Ovary (tissue), 7 donors: ENCODE measurements at regions not wholly inside any gene's neighbourhood (a gene's known extent, or its start where the extent isn't known, plus 50 kb on each side); places are given as distances from the start of the nearest gene placed in this dataset.

ENCODE experiments used
- DNase-seq, 5 donors: peaks; one replicate each; pipeline ENCODE4 v3.0.0-alpha.2; 2019 to 2020
- H3K27ac ChIP-seq, 2 donors: fragments of 200-600 bp; one replicate each; pipeline versions ENCODE4 v1.5.1 to v1.8.0; 2019 to 2022
- H3K27me3 ChIP-seq: fragments of 200-600 bp; one replicate; pipeline ENCODE4 v1.8.0; 2022
- H3K36me3 ChIP-seq: fragments of 200-600 bp; sonication (generic); one replicate; pipeline ENCODE4 v1.5.1; 2019
- H3K4me1 ChIP-seq: one replicate; pipeline ENCODE4 v1.8.1; 2013; ENCODE audit warnings: mild to moderate bottlenecking, moderate library complexity; ENCODE audit not compliant: insufficient read depth
- H3K4me3 ChIP-seq: fragments of 200-600 bp; sonication (generic); one replicate; pipeline ENCODE4 v1.5.1; 2017
- H3K9me3 ChIP-seq, 2 donors: fragments of 200-600 bp in 1 of 2; sonication (generic) in 1 of 2; one replicate each; pipeline versions ENCODE4 v1.5.1 to v1.8.1; 2013 to 2019; ENCODE audit warnings: mild to moderate bottlenecking in 1 of 2, moderate library complexity in 1 of 2
- CTCF ChIP-seq, 3 donors: fragments of 450-650 bp in 2 of 3; fragments of 200-600 bp in 1 of 3; IDR thresholded peaks; one replicate each; pipeline versions ENCODE4 v1.5.1 to v1.8.0; 2016 to 2022; ENCODE audit warnings: antibody characterized with exemption in 3 of 3, mild to moderate bottlenecking in 1 of 3
- EP300 ChIP-seq: sonication (generic); formaldehyde crosslinking; IDR thresholded peaks from one replicate; pipeline ENCODE4 v1.6.1; 2017; ENCODE audit warnings: antibody characterized with exemption
- POLR2A ChIP-seq: fragments of 450-650 bp; IDR thresholded peaks from one replicate; pipeline ENCODE4 v1.6.1; 2017; ENCODE audit warnings: antibody characterized with exemption, mild to moderate bottlenecking, moderate library complexity
- WGBS, 3 donors: extraction: QIAGEN DNeasy Blood & Tissue Kit in 1 of 3; methylation state at CpG; one replicate each; pipeline versions ENCODE4 v1.1.5 to v1.1.7; 2013 to 2017; 5-methylcytosine and 5-hydroxymethylcytosine counted together
- intact Hi-C, 4 donors: fragments of 100-400 bp; cut with DNase I; formaldehyde crosslinking; loops; one replicate each; pipeline versions ENCODE4 v1.11.0 to v1.15.1; 2022 to 2023
- donor health status: DM: no; HTN: no; CAD: no; lungs with moderate emphysema.
- donor health status: DM: no; HTN: no; CAD: no.
- donor health status: Bipolar disorder and iron deficiency.
- donor health status: DM: no; HTN: no; CAD: no.
- donor health status: DM: yes; HTN: yes; CAD: no.

- no peaks in the 10 kb centered on the region for H3K4me1 ChIP-seq
- DNase-seq = no peak
- 93 to 98% (median 97%) methylated on average over 2 of the region's 2 CpGs for WGBS, 3 donors
- no peak overlapping the region for H3K27ac ChIP-seq
- H3K27me3 ChIP-seq = no peaks in the 10 kb centered on the region
- H3K9me3 ChIP-seq = no peaks in the 10 kb centered on the region
- no peak overlapping the region for H3K4me3 ChIP-seq
- no peaks in the 10 kb centered on the region for H3K36me3 ChIP-seq
- no peak for TF ChIP-seq EP300
- no peak for TF ChIP-seq CTCF (IDR thresholded peaks at IDR 0.05)
- no peak for TF ChIP-seq POLR2A
- intact Hi-C loops = no loop called here
Observed at GRCh38 chr3:28923994-28924393, 356.9 kb upstream of the RBMS3 start.

- Histone ChIP-seq H3K4me1 (no peaks in the 10 kb centered on the region), H3K27me3 (no peaks in the 10 kb centered on the region), H3K4me3 (no peak overlapping the region), H3K27ac (no peak overlapping the region), H3K36me3 (no peaks in the 10 kb centered on the region), H3K9me3 (no peaks in the 10 kb centered on the region)
- no peak for DNase-seq
- TF ChIP-seq POLR2A = no peak
- no peak for TF ChIP-seq CTCF (IDR thresholded peaks at IDR 0.05)
- TF ChIP-seq EP300 = no peak
- WGBS, 3 donors = 92 to 96% (median 95%) methylated on average over 1 of the region's 1 CpG
- intact Hi-C loops = no loop called here
Observed at GRCh38 chr3:28924744-28925360, 356.0 kb upstream of the RBMS3 start.

- 86 to 90% (median 88%) methylated on average over 4 of the region's 4 CpGs for WGBS, 3 donors
- no peaks in the 10 kb centered on the region for H3K27me3 ChIP-seq
- intact Hi-C loops = no loop called here
- no peaks in the 10 kb centered on the region for H3K36me3 ChIP-seq
- TF ChIP-seq CTCF (IDR thresholded peaks at IDR 0.05) = no peak
- TF ChIP-seq POLR2A = no peak
- TF ChIP-seq EP300 = no peak
- no peak overlapping the region for H3K4me3 ChIP-seq
- no peak for DNase-seq
- no peaks in the 10 kb centered on the region for H3K9me3 ChIP-seq
- H3K27ac ChIP-seq = no peak overlapping the region
- no peaks in the 10 kb centered on the region for H3K4me1 ChIP-seq
Observed at GRCh38 chr3:28933337-28933736, 347.5 kb upstream of the RBMS3 start.

DNA sequence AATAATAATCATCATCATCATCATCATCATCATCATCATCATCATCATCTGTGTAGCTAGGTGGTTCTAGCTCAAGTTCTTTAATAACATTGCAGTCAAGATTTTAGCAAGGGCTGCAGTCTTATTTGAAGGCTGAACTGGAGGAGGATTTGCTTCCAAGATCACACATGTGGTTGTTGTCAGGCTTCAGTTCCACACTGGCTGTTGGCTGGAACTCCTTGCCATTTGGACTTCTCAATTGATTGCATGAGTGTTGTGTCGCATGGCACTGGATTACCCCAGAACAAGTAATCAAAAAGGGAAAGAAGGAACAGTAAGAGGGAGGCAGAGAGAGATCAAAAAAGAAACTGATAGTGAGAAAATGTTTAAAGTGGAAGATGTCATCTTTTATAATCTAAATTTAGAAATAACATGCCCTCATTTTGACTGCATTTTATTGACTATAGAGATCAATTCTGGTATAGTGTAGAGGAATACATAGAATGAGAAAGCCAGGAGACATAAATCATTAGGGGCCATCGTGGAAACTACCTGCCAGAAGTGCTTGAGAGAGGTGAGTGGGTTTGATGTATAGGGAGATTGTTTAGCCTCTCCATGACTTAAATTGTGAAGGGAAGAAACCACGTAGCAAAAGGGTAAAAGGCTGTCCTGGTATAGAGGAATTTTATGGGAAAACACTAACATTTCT is 346.6 kb upstream of the RBMS3 start:
- Histone ChIP-seq H3K27me3 (no peaks in the 10 kb centered on the region), H3K4me1 (no peaks in the 10 kb centered on the region), H3K36me3 (no peaks in the 10 kb centered on the region), H3K9me3 (no peaks in the 10 kb centered on the region), H3K4me3 (no peak overlapping the region), H3K27ac (no peak overlapping the region)
- no peak for DNase-seq
- TF ChIP-seq POLR2A = no peak
- TF ChIP-seq EP300 = no peak
- no peak for TF ChIP-seq CTCF (IDR thresholded peaks at IDR 0.05)
- WGBS, 3 donors = 75 to 88% (median 86%) methylated on average over 3 of the region's 3 CpGs
- intact Hi-C loops = no loop called here
